ENCODE measurements at regions not wholly inside any gene's neighbourhood (a gene's known extent, or its start where the extent isn't known, plus 50 kb on each side); places are given as distances from the start of the nearest gene placed in this dataset.
A peak's percentile ranks its signal among the peaks of the same experiment; 100 is the strongest.

DNA sequence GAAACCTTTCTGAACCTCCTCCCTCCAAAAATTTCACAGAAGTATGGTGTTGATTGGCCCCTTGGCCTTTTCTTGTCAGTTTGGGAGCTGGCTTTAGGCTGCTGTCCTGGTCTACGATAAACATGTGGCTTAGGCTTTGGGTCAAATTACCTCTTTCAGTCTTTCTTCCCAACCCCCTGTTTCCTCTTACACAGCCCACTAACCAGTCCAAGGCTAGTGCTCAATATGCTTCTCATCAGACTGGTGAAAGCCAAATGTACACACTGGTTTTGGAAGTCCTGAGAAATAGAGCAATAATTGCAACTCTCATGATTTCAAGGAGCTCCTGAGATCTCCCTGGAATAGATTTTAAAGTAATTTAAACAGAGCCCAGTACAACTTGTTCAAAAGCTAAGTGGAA lies 933.7 kb upstream of the GJE1 start:
- TF ChIP-seq POLR2AphosphoS5 (IDR thresholded peaks at IDR 0.05) (peak; percentile 34), POLR2A (IDR thresholded peaks at IDR 0.05) (no peak)
- TF ChIP-seq, protein P1, sequence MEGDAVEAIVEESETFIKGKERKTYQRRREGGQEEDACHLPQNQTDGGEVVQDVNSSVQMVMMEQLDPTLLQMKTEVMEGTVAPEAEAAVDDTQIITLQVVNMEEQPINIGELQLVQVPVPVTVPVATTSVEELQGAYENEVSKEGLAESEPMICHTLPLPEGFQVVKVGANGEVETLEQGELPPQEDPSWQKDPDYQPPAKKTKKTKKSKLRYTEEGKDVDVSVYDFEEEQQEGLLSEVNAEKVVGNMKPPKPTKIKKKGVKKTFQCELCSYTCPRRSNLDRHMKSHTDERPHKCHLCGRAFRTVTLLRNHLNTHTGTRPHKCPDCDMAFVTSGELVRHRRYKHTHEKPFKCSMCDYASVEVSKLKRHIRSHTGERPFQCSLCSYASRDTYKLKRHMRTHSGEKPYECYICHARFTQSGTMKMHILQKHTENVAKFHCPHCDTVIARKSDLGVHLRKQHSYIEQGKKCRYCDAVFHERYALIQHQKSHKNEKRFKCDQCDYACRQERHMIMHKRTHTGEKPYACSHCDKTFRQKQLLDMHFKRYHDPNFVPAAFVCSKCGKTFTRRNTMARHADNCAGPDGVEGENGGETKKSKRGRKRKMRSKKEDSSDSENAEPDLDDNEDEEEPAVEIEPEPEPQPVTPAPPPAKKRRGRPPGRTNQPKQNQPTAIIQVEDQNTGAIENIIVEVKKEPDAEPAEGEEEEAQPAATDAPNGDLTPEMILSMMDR (IDR thresholded peaks at IDR 0.05) = no peak
